Gastrocnemius medialis (tissue), 4 donors: ENCODE measurements at regions not wholly inside any gene's neighbourhood (a gene's known extent, or its start where the extent isn't known, plus 50 kb on each side); places are given as distances from the start of the nearest gene placed in this dataset.
"Not testable (repeated sequence)": the region's sequence is repeated elsewhere in the genome, so short reads cannot be mapped to it uniquely, and the experiment has no call there.

Source experiments
- ATAC-seq, 2 donors: fragments of 150-250 bp; one replicate each; pipeline ENCODE4 v1.9.1; 2016
- DNase-seq, 2 donors: peaks; one replicate each; pipeline ENCODE4 v3.0.0-alpha.2; 2019
- H3K27ac ChIP-seq, 4 donors: fragments of 200-600 bp; sonication (generic); 1 replicate in 1 of 4; 2 replicates in 3 of 4; pipeline ENCODE4 v1.5.1; 2016 to 2018; ENCODE audit warnings: mild to moderate bottlenecking in 2 of 4, moderate library complexity in 1 of 4
- H3K27me3 ChIP-seq, 3 donors: fragments of 200-600 bp; sonication (generic) in 2 of 3; 1 replicate in 1 of 3; 2 replicates in 2 of 3; pipeline versions ENCODE4 v1.5.1 to v1.6.0; 2016 to 2019; ENCODE audit warnings: mild to moderate bottlenecking in 1 of 3, moderate library complexity in 1 of 3
- H3K36me3 ChIP-seq, 2 donors: fragments of 200-600 bp; sonication (generic) in 1 of 2; one replicate each; pipeline ENCODE4 v1.5.1; 2017 to 2018
- H3K4me1 ChIP-seq, 2 donors: fragments of 200-600 bp; sonication (generic) in 1 of 2; one replicate each; pipeline ENCODE4 v1.5.1; 2016 to 2017; ENCODE audit warnings: mild to moderate bottlenecking in 2 of 2
- H3K4me3 ChIP-seq, 4 donors: fragments of 200-600 bp; sonication (generic) in 3 of 4; 1 replicate in 1 of 4; 2 replicates in 3 of 4; pipeline ENCODE4 v1.5.1; 2016 to 2019; ENCODE audit warnings: mild to moderate bottlenecking in 2 of 4
- H3K9me3 ChIP-seq, 3 donors: fragments of 200-600 bp; sonication (generic) in 2 of 3; 1 replicate in 1 of 3; 2 replicates in 2 of 3; pipeline ENCODE4 v1.5.1; 2016 to 2019
- POLR2A ChIP-seq, 2 donors: fragments of 450-650 bp; IDR thresholded peaks; one replicate each; pipeline ENCODE4 v1.6.1; 2017; ENCODE audit warnings: antibody characterized with exemption in 2 of 2, mild to moderate bottlenecking in 2 of 2, moderate library complexity in 2 of 2
- in situ Hi-C, 4 donors: fragments of 200-750 bp; cut with MboI; loops; one replicate each; pipeline versions ENCODE4 v1.15.0 to v1.8.0; 2017; ENCODE audit warnings: low sequenced_read_pairs in 4 of 4
- intact Hi-C: fragments of 100-400 bp; cut with DNase I; formaldehyde crosslinking; loops from one replicate; pipeline ENCODE4 v1.15.1; 2023; ENCODE audit warnings: low total_unique reads
- TF ChIP-seq, protein P1 (sequence below), 5 experiments: fragments of 450-650 bp in 3 of 5; fragments of 200-600 bp in 2 of 5; sonication (generic) in 2 of 5; IDR thresholded peaks in 4 of 5; conservative IDR thresholded peaks in 1 of 5; 1 replicate in 4 of 5; 2 replicates in 1 of 5; pipeline ENCODE4 v1.5.1; 2016 to 2019; ENCODE audit warnings: antibody characterized with exemption in 5 of 5, mild to moderate bottlenecking in 3 of 5, moderate library complexity in 3 of 5

- in situ Hi-C loops: no loop called here
Observed at GRCh38 chr1:78269591-78269990, 221.2 kb upstream of the PTGFR start.

GRCh38 chr1:78271423-78271822 lies 219.4 kb upstream of the PTGFR start:
- H3K36me3 ChIP-seq, DNase-seq, H3K27me3 ChIP-seq, in situ Hi-C loops, ATAC-seq, H3K4me3 ChIP-seq, intact Hi-C loops, H3K9me3 ChIP-seq, H3K27ac ChIP-seq, H3K4me1 ChIP-seq: not testable (repeated sequence)

More at GRCh38 chr1:78269591-78269990, 221.2 kb upstream of the PTGFR start:
- H3K9me3 ChIP-seq: no peaks in the 10 kb centered on the region
- no peaks in the 10 kb centered on the region for H3K4me1 ChIP-seq
- H3K27me3 ChIP-seq: no peaks in the 10 kb centered on the region
- H3K4me3 ChIP-seq: no peak overlapping the region
- no peak for ATAC-seq
- H3K36me3 ChIP-seq: no peaks in the 10 kb centered on the region
- DNase-seq: no peak
- intact Hi-C loops: no loop called here
- no peak overlapping the region for H3K27ac ChIP-seq
- TF ChIP-seq, protein P1, sequence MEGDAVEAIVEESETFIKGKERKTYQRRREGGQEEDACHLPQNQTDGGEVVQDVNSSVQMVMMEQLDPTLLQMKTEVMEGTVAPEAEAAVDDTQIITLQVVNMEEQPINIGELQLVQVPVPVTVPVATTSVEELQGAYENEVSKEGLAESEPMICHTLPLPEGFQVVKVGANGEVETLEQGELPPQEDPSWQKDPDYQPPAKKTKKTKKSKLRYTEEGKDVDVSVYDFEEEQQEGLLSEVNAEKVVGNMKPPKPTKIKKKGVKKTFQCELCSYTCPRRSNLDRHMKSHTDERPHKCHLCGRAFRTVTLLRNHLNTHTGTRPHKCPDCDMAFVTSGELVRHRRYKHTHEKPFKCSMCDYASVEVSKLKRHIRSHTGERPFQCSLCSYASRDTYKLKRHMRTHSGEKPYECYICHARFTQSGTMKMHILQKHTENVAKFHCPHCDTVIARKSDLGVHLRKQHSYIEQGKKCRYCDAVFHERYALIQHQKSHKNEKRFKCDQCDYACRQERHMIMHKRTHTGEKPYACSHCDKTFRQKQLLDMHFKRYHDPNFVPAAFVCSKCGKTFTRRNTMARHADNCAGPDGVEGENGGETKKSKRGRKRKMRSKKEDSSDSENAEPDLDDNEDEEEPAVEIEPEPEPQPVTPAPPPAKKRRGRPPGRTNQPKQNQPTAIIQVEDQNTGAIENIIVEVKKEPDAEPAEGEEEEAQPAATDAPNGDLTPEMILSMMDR (IDR thresholded peaks at IDR 0.05 in 4 of 5, conservative IDR thresholded peaks at IDR 0.05 in 1 of 5): no peak
- TF ChIP-seq POLR2A (IDR thresholded peaks at IDR 0.05): no peak

DNA sequence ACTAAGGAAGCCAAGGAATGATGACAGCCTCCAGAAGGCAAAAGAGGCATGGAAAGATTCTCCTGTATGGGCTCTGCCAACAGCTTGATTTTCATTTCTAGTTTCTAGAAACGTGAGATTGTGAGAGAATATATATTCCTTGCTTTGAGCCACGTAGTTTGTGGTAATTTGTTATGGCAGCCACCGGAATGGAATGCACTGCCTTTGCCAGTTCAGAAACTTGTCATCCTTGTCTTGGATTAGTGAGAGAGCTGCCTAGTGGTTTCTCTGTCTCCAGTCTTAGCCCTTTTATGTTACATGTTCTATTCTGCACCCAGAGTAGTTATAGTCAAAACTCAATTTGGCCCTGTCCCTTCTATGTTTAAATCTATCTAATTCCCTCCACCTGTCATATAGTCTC lies 216.0 kb upstream of the PTGFR start:
- TF ChIP-seq POLR2A (IDR thresholded peaks at IDR 0.05): no peak
- TF ChIP-seq, protein P1 (IDR thresholded peaks at IDR 0.05 in 4 of 5, conservative IDR thresholded peaks at IDR 0.05 in 1 of 5): no peak
- intact Hi-C loops: no loop called here
- in situ Hi-C loops: no loop called here
- H3K9me3 ChIP-seq: no peaks in the 10 kb centered on the region
- H3K36me3 ChIP-seq: no peaks in the 10 kb centered on the region
- ATAC-seq: no peak
- H3K27ac ChIP-seq: no peak overlapping the region
- no peak for DNase-seq
- no peaks in the 10 kb centered on the region for H3K27me3 ChIP-seq
- no peak overlapping the region for H3K4me3 ChIP-seq
- H3K4me1 ChIP-seq: no peaks in the 10 kb centered on the region

DNA sequence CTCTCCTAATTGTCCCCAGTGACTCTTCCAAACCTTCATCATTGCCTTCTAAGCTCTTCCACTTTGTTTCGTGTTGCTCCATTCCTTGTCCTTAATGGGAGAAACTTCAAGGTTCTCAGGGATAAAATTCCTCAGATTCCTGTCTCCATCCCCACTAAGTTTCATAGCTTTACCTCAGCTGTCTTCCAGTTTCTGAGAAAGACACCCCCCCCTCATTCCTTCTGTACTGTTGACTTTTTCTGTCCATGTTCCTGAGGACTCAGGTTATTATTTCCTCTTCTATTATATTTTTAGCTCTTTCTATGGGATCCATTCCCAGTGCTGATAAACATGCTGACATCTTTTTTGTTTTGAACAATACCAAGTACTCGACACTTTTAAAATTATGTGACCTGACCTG lies 215.3 kb upstream of the PTGFR start:
- TF ChIP-seq POLR2A (IDR thresholded peaks at IDR 0.05): no peak
- TF ChIP-seq, protein P1 (IDR thresholded peaks at IDR 0.05 in 4 of 5, conservative IDR thresholded peaks at IDR 0.05 in 1 of 5): no peak
- H3K27ac ChIP-seq: no peak overlapping the region
- in situ Hi-C loops: no loop called here
- H3K36me3 ChIP-seq: no peaks in the 10 kb centered on the region
- intact Hi-C loops: no loop called here
- ATAC-seq: no peak
- no peak overlapping the region for H3K4me3 ChIP-seq
- H3K27me3 ChIP-seq: no peaks in the 10 kb centered on the region
- no peak for DNase-seq
- no peaks in the 10 kb centered on the region for H3K9me3 ChIP-seq
- no peaks in the 10 kb centered on the region for H3K4me1 ChIP-seq

- H3K4me3 ChIP-seq: no peak overlapping the region
- H3K27ac ChIP-seq: no peak overlapping the region
- H3K27me3 ChIP-seq: no peaks in the 10 kb centered on the region
- intact Hi-C loops: no loop called here
- DNase-seq: no peak
- no peaks in the 10 kb centered on the region for H3K9me3 ChIP-seq
- no peaks in the 10 kb centered on the region for H3K4me1 ChIP-seq
- no peaks in the 10 kb centered on the region for H3K36me3 ChIP-seq
- no peak for ATAC-seq
- in situ Hi-C loops: no loop called here
- TF ChIP-seq POLR2A (IDR thresholded peaks at IDR 0.05): no peak
- TF ChIP-seq, protein P1 (IDR thresholded peaks at IDR 0.05 in 4 of 5, conservative IDR thresholded peaks at IDR 0.05 in 1 of 5): no peak
Observed at GRCh38 chr1:78275906-78276685, 214.7 kb upstream of the PTGFR start.
